ENCODE measurements at regions not wholly inside any gene's neighbourhood (a gene's known extent, or its start where the extent isn't known, plus 50 kb on each side); places are given as distances from the start of the nearest gene placed in this dataset.
"Not testable (repeated sequence)": the region's sequence is repeated elsewhere in the genome, so short reads cannot be mapped to it uniquely, and the experiment has no call there.

DNA sequence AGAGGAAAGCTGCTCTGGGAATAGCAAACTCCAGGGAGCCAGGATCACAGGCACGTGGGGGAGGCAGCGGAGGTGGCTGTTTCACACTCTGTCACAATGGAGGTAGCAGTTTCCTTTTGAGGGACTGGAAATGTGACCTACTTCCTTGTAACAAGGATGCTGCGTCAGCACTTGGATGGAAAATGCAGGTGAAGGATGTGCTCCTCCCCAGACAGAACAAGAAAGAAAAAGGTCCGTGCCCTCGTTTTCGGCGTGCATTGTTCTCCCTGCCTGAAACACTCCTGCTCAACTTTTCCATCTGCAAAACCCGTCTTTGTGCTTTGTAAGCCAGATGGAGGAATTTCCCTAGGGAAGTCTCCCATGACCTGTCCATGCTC, 55.1 kb upstream of the SH3PXD2B start:
- DNase-seq (ENCODE audit: low read depth) = no peak
- TF ChIP-seq, protein P1, sequence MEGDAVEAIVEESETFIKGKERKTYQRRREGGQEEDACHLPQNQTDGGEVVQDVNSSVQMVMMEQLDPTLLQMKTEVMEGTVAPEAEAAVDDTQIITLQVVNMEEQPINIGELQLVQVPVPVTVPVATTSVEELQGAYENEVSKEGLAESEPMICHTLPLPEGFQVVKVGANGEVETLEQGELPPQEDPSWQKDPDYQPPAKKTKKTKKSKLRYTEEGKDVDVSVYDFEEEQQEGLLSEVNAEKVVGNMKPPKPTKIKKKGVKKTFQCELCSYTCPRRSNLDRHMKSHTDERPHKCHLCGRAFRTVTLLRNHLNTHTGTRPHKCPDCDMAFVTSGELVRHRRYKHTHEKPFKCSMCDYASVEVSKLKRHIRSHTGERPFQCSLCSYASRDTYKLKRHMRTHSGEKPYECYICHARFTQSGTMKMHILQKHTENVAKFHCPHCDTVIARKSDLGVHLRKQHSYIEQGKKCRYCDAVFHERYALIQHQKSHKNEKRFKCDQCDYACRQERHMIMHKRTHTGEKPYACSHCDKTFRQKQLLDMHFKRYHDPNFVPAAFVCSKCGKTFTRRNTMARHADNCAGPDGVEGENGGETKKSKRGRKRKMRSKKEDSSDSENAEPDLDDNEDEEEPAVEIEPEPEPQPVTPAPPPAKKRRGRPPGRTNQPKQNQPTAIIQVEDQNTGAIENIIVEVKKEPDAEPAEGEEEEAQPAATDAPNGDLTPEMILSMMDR (IDR thresholded peaks at IDR 0.05; ENCODE audit: control insufficient read depth, insufficient read depth, low read depth, low read length, missing control alignments) = no peak
- H3K4me3 ChIP-seq (ENCODE audit: control insufficient read depth, low read depth, low read length) = no peak overlapping the region

DNA sequence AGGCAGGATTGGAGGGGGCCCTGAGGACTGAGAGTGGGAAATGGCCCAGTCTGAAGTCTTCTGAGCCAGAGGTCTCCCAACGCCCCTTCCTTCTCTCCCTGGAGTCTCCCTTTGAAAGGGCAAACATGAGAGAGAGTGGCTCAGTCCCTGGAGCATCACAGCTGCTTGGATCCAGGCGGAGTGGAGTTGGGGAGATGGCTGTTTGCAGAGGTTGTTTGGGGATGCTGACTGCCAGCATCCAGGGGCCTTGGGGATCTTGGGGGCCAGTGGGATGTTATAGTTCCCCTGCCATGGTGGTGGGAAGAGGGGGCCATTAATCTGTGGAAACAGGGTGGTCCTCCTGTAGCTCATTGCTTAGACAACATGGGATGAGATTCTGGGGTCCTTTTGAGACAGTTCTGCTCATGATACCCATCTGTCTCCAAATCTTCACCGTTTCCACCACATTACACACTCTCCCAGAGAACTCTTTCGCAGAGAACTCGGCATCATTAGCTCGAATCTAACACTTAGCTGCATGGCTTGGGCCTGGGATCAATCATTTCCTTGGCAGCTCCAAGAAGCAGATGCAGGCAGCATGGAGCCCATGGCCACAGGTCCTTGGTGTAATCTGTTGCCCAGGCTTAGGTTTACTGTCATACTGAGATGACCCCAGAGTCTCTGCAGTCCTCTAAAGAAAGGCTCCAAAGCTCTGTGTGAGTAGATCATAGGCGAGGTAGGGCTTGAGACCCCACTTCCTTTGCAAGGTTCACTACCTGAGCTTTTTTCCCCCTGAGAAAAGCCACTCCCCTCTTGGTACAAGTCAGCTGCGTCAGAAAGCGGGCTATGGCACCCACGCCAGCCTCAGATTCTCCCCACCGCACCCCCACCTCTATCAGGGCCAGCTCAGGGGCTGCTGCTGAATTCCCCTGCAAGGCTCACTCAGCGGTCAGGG, 54.4 kb upstream of the SH3PXD2B start:
- no peak overlapping the region for H3K4me3 ChIP-seq (ENCODE audit: control insufficient read depth, low read depth, low read length)
- DNase-seq (ENCODE audit: low read depth) = no peak
- TF ChIP-seq, protein P1 (IDR thresholded peaks at IDR 0.05; ENCODE audit: control insufficient read depth, insufficient read depth, low read depth, low read length, missing control alignments) = no peak

DNA sequence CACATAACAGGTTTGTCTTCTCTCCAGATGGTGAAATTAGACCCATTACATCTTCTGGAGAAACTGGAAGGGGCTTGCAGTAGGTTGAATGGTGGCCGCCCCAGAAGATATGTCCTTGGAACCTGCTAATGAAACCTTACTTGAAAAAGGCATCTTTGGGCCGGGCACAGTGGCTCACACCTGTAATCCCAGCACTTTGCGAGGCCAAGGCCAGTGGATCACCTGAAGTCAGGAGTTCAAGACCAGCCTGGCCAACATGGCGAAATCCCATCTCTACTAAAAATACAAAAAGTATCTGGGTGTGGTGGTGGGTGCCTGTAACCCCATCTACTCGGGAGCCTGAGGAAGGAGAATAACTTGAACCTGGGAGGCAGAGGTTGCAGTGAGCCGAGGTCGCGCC, 53.2 kb upstream of the SH3PXD2B start:
- H3K4me3 ChIP-seq (ENCODE audit: control insufficient read depth, low read depth, low read length); DNase-seq (ENCODE audit: low read depth): not testable (repeated sequence)

- TF ChIP-seq, protein P1 (IDR thresholded peaks at IDR 0.05; ENCODE audit: control insufficient read depth, insufficient read depth, low read depth, low read length, missing control alignments) = no peak
- DNase-seq (ENCODE audit: low read depth) = no peak
- no peak overlapping the region for H3K4me3 ChIP-seq (ENCODE audit: control insufficient read depth, low read depth, low read length)
Measured at GRCh38 chr5:172506921-172507320, 52.6 kb upstream of the SH3PXD2B start.

DNA sequence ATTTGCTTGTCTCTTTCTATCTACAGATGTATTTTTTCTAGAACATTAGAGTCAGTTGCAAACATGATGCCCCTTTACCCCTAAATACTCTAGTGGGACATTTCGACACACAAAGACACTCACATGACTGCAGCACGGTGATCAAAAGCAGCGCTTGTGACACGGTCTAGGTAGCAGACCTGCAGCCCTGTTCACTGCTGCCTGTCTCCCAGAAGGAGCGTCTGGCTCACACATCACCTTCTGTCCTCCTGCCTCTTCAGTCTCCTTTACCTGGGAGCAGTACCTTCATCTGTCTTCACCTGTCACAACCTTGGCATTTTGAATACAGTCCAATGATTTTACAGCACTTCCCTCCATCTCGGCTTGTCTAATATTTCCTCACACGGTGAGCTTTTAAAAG, 51.9 kb upstream of the SH3PXD2B start:
- DNase-seq (ENCODE audit: low read depth) = no peak
- TF ChIP-seq, protein P1 (IDR thresholded peaks at IDR 0.05; ENCODE audit: control insufficient read depth, insufficient read depth, low read depth, low read length, missing control alignments) = no peak
- H3K4me3 ChIP-seq (ENCODE audit: control insufficient read depth, low read depth, low read length) = no peak overlapping the region

DNA sequence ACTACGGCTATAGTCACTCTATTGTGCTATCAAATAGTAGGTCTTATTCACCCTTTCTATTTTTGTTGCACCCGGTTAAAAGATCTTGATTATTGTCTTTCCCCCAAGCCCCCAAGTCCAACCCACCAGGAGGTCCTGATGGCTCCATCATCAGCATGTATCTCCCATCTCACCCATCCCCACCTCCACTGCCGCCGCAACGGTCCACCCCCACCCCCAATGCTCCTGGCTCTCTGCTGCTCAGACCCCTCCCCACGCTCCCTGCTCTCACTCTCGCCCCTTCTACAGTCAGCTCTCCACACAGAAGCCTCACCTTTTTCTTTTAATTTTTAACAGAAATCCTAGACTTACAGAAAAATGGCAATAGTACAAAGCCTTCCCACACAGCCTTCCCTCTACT, 51.5 kb upstream of the SH3PXD2B start:
- no peak overlapping the region for H3K4me3 ChIP-seq (ENCODE audit: control insufficient read depth, low read depth, low read length)
- TF ChIP-seq, protein P1 (IDR thresholded peaks at IDR 0.05; ENCODE audit: control insufficient read depth, insufficient read depth, low read depth, low read length, missing control alignments) = no peak
- no peak for DNase-seq (ENCODE audit: low read depth)

GRCh38 chr5:172505403-172505759, 51.1 kb upstream of the SH3PXD2B start:
- no peak for DNase-seq (ENCODE audit: low read depth)
- TF ChIP-seq, protein P1 (IDR thresholded peaks at IDR 0.05; ENCODE audit: control insufficient read depth, insufficient read depth, low read depth, low read length, missing control alignments) = no peak
- no peak overlapping the region for H3K4me3 ChIP-seq (ENCODE audit: control insufficient read depth, low read depth, low read length)

Data from AG09309 (cell line).